MM.1S (cell line): ENCODE measurements at regions not wholly inside any gene's neighbourhood (a gene's known extent, or its start where the extent isn't known, plus 50 kb on each side); places are given as distances from the start of the nearest gene placed in this dataset.
"Not testable (repeated sequence)": the region's sequence is repeated elsewhere in the genome, so short reads cannot be mapped to it uniquely, and the experiment has no call there.

Experiments used
- EZH2 ChIP-seq: fragments of 300-600 bp; sonication (generic); optimal IDR thresholded peaks from 2 replicates; pipeline ENCODE3; 2017; ENCODE audit warnings: low read depth, mild to moderate bottlenecking, antibody characterized with exemption, low read length, mixed read lengths
- TF ChIP-seq, protein P1 (sequence below): fragments of 300-600 bp; sonication (generic); IDR thresholded peaks from 2 replicates; pipeline ENCODE4 v1.5.1; 2016; ENCODE audit warnings: antibody characterized with exemption, low read length, mixed read lengths

DNA sequence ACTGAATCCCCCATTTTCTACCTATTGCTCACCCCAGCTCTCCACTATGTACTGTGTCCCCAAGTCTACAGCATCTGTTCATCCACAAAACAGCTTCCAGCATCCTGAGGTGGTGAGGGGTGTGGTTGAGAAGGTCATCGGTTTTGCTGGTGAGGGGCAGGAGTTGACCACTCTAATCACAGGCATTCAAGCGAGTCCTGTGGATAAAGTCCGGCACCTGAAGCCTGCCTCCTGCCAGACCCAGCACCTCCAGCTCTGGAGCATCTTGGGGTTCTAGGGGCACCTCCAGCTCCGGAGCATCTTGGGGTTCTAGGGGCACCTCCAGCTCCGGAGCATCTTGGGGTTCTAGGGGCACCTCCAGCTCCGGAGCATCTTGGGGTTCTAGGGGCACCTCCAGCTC is 367.2 kb upstream of the FAT1 start:
- TF ChIP-seq, protein P1, sequence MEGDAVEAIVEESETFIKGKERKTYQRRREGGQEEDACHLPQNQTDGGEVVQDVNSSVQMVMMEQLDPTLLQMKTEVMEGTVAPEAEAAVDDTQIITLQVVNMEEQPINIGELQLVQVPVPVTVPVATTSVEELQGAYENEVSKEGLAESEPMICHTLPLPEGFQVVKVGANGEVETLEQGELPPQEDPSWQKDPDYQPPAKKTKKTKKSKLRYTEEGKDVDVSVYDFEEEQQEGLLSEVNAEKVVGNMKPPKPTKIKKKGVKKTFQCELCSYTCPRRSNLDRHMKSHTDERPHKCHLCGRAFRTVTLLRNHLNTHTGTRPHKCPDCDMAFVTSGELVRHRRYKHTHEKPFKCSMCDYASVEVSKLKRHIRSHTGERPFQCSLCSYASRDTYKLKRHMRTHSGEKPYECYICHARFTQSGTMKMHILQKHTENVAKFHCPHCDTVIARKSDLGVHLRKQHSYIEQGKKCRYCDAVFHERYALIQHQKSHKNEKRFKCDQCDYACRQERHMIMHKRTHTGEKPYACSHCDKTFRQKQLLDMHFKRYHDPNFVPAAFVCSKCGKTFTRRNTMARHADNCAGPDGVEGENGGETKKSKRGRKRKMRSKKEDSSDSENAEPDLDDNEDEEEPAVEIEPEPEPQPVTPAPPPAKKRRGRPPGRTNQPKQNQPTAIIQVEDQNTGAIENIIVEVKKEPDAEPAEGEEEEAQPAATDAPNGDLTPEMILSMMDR: not testable (repeated sequence)
- not testable (repeated sequence) for TF ChIP-seq EZH2
